B cell (primary cell): ENCODE measurements at regions not wholly inside any gene's neighbourhood (a gene's known extent, or its start where the extent isn't known, plus 50 kb on each side); places are given as distances from the start of the nearest gene placed in this dataset.

Source experiments
- ATAC-seq: fragments of 200-7000 bp; cut with Tn5 transposase; one replicate; pipeline ENCODE4 v1.10.0; 2021; ENCODE audit warnings: low read depth, mild to moderate bottlenecking, moderate number of reproducible peaks, moderate library complexity
- CTCF ChIA-PET: fragments of 350-600 bp; sonication (Branson Sonifier 250); formaldehyde crosslinking; loops from one replicate; lab custom pipeline; 2021; ENCODE audit warnings: antibody characterized with exemption, inconsistent platforms; lab: Charles Lee
- POLR2A ChIA-PET: fragments of 350-600 bp; sonication (Branson Sonifier 250); formaldehyde crosslinking; loops from one replicate; lab custom pipeline; 2021; ENCODE audit warnings: antibody characterized with exemption; lab: Charles Lee
- DNase-seq: peaks from one replicate; pipeline ENCODE4 v3.0.0; 2013
- H2AFZ ChIP-seq: 2 replicates; pipeline ENCODE4 v1.6.1; 2012; ENCODE audit warnings: mild to moderate bottlenecking, low read depth, low read length; ENCODE audit not compliant: insufficient read depth, poor library complexity, severe bottlenecking
- H3K27ac ChIP-seq, 2 donors: 1 replicate in 1 of 2; 2 replicates in 1 of 2; pipeline ENCODE4 v1.5.1; 2012 to 2013; ENCODE audit warnings: low read length in 2 of 2, mild to moderate bottlenecking in 2 of 2, moderate library complexity in 1 of 2
- H3K27me3 ChIP-seq, 4 experiments: fragments of 200-600 bp in 1 of 4; sonication (generic) in 1 of 4; replicated peaks in 1 of 4; 1 replicate in 2 of 4; 2 replicates in 2 of 4; pipeline versions ENCODE4 v1.6.1 to v1.7.0; 2013 to 2016; ENCODE audit warnings: low read length in 3 of 4, mild to moderate bottlenecking in 2 of 4, mixed read lengths in 1 of 4, moderate library complexity in 1 of 4; ENCODE audit not compliant: insufficient read depth in 4 of 4, control insufficient read depth in 3 of 4; ENCODE audit errors: control extremely low read depth in 1 of 4
- H3K36me3 ChIP-seq, 2 experiments: replicated peaks in 1 of 2; 1 replicate in 1 of 2; 2 replicates in 1 of 2; pipeline versions ENCODE4 v1.6.1 to v1.7.1; 2013; ENCODE audit warnings: low read length in 1 of 2; ENCODE audit not compliant: insufficient read depth in 2 of 2, control insufficient read depth in 1 of 2; ENCODE audit errors: control extremely low read depth in 1 of 2, extremely low read depth in 1 of 2
- H3K4me1 ChIP-seq, 2 donors: fragments of 200-600 bp in 1 of 2; sonication (generic) in 1 of 2; 1 replicate in 1 of 2; 2 replicates in 1 of 2; pipeline versions ENCODE4 v1.5.1 to v1.6.1; 2013 to 2017; ENCODE audit warnings: low read length in 2 of 2; ENCODE audit not compliant: control insufficient read depth in 2 of 2, insufficient read depth in 2 of 2
- H3K4me2 ChIP-seq: replicated peaks from 2 replicates; pipeline ENCODE3; 2012; ENCODE audit warnings: mild to moderate bottlenecking, low read depth, low read length; ENCODE audit not compliant: poor library complexity, severe bottlenecking
- H3K4me3 ChIP-seq, 5 experiments: fragments of 200-600 bp in 1 of 5; sonication (generic) in 1 of 5; 1 replicate in 3 of 5; 2 replicates in 2 of 5; pipeline versions ENCODE4 v1.5.1 to v1.7.0; 2011 to 2016; ENCODE audit warnings: low read length in 4 of 5, mild to moderate bottlenecking in 4 of 5, low read depth in 2 of 5, control low read depth in 1 of 5, moderate library complexity in 1 of 5; ENCODE audit not compliant: insufficient read depth in 1 of 5; ENCODE audit errors: control extremely low read depth in 1 of 5, extremely low read depth in 1 of 5
- H3K79me2 ChIP-seq: fragments of 200-600 bp; sonication (generic); one replicate; pipeline ENCODE4 v1.6.0; 2016; ENCODE audit warnings: low read length; ENCODE audit not compliant: control insufficient read depth, insufficient read depth
- H3K9ac ChIP-seq: fragments of 200-600 bp; sonication (generic); 2 replicates; pipeline ENCODE4 v1.6.1; 2017; ENCODE audit warnings: mild to moderate bottlenecking, low read length, moderate library complexity
- H3K9me3 ChIP-seq, 3 donors: one replicate each; pipeline versions ENCODE4 v1.6.1 to v1.7.1; 2013; ENCODE audit warnings: low read length in 2 of 3; ENCODE audit not compliant: control insufficient read depth in 2 of 3, insufficient read depth in 1 of 3; ENCODE audit errors: control extremely low read depth in 1 of 3
- H4K20me1 ChIP-seq: 2 replicates; pipeline ENCODE4 v1.6.0; 2012; ENCODE audit warnings: mild to moderate bottlenecking, low read length; ENCODE audit not compliant: insufficient read depth, control insufficient read depth, poor library complexity, severe bottlenecking
- H3K27ac Mint-ChIP-seq: one replicate; pipeline ENCODE4 v1.8.0; 2021; ENCODE audit warnings: mixed read lengths
- H3K27me3 Mint-ChIP-seq: one replicate; pipeline ENCODE4 v1.8.0; 2021; ENCODE audit warnings: mixed read lengths
- H3K4me1 Mint-ChIP-seq: one replicate; pipeline ENCODE4 v1.8.0; 2021; ENCODE audit warnings: mixed read lengths
- H3K4me3 Mint-ChIP-seq: one replicate; pipeline ENCODE4 v1.8.0; 2021; ENCODE audit warnings: mixed read lengths
- H3K9me3 Mint-ChIP-seq: one replicate; pipeline ENCODE4 v1.8.0; 2022; ENCODE audit warnings: mixed read lengths; ENCODE audit not compliant: insufficient read depth
- EZH2 ChIP-seq: IDR thresholded peaks from 2 replicates; pipeline ENCODE4 v1.6.1; 2012; ENCODE audit warnings: borderline replicate concordance, low read depth, mild to moderate bottlenecking, moderate library complexity, low read length; ENCODE audit not compliant: insufficient read depth, poor library complexity, severe bottlenecking
- WGBS: methylation state at CpG from one replicate; pipeline ENCODE4 v1.1.5; 2013; ENCODE audit warnings: missing lambda C conversion rate; ENCODE audit not compliant: insufficient coverage; 5-methylcytosine and 5-hydroxymethylcytosine counted together
- intact Hi-C: fragments of 100-400 bp; cut with micrococcal nuclease; formaldehyde crosslinking; loops from one replicate; pipeline ENCODE4 v1.10.0; 2022
- TF ChIP-seq, protein P1 (sequence below): fragments of 200-600 bp; IDR thresholded peaks from one replicate; pipeline ENCODE4 v1.8.0; 2022; ENCODE audit warnings: antibody characterized with exemption, mild to moderate bottlenecking

- no peak for ATAC-seq
- ChIA-PET POLR2A (no interaction called here), CTCF (no interaction called here)
- H3K4me2 ChIP-seq: no peak overlapping the region
- H3K27ac ChIP-seq: no peak overlapping the region
- TF ChIP-seq EZH2: no peak
- TF ChIP-seq, protein P1, sequence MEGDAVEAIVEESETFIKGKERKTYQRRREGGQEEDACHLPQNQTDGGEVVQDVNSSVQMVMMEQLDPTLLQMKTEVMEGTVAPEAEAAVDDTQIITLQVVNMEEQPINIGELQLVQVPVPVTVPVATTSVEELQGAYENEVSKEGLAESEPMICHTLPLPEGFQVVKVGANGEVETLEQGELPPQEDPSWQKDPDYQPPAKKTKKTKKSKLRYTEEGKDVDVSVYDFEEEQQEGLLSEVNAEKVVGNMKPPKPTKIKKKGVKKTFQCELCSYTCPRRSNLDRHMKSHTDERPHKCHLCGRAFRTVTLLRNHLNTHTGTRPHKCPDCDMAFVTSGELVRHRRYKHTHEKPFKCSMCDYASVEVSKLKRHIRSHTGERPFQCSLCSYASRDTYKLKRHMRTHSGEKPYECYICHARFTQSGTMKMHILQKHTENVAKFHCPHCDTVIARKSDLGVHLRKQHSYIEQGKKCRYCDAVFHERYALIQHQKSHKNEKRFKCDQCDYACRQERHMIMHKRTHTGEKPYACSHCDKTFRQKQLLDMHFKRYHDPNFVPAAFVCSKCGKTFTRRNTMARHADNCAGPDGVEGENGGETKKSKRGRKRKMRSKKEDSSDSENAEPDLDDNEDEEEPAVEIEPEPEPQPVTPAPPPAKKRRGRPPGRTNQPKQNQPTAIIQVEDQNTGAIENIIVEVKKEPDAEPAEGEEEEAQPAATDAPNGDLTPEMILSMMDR: no peak
- H2AFZ ChIP-seq: no peak overlapping the region
- no peaks in the 10 kb centered on the region for H3K4me1 Mint-ChIP-seq
- no peaks in the 10 kb centered on the region for H3K36me3 ChIP-seq
- no peak for DNase-seq
- H3K27me3 Mint-ChIP-seq: no peaks in the 10 kb centered on the region
- H3K4me3 Mint-ChIP-seq: no peak overlapping the region
- peaks cover under 1% of the 10 kb centered on the region for H3K9me3 Mint-ChIP-seq
- H3K27ac Mint-ChIP-seq: no peak overlapping the region
- WGBS: 100% methylated on average over 6 of the region's 12 CpGs
- intact Hi-C loops: no loop called here
- H3K4me1 ChIP-seq: no peaks in the 10 kb centered on the region
- no peaks in the 10 kb centered on the region for H3K27me3 ChIP-seq
- H3K4me3 ChIP-seq: no peak overlapping the region
- H3K79me2 ChIP-seq: no peaks in the 10 kb centered on the region
- no peaks in the 10 kb centered on the region for H4K20me1 ChIP-seq
- H3K9me3 ChIP-seq: peaks cover 0 to 6% (median 0%) of the 10 kb centered on the region in 3 donors
- no peak overlapping the region for H3K9ac ChIP-seq
These were observed 716.5 kb upstream of the MAP3K7 start for GRCh38 chr6:91303326-91303725.

GRCh38 chr6:91299544-91300491, 712.9 kb upstream of the MAP3K7 start:
- H3K9me3 ChIP-seq: peaks cover 0 to 6% (median 0%) of the 10 kb centered on the region in 3 donors
- H3K9ac ChIP-seq: no peak overlapping the region
- no peaks in the 10 kb centered on the region for H3K27me3 ChIP-seq
- H2AFZ ChIP-seq: no peak overlapping the region
- 76% methylated on average over 3 of the region's 7 CpGs for WGBS
- H3K27ac ChIP-seq: no peak overlapping the region
- H3K4me3 ChIP-seq: no peak overlapping the region
- H3K79me2 ChIP-seq: no peaks in the 10 kb centered on the region
- ChIA-PET POLR2A (no interaction called here), CTCF (no interaction called here)
- Mint-ChIP-seq H3K27ac (no peak overlapping the region), H3K27me3 (no peaks in the 10 kb centered on the region), H3K9me3 (peaks cover 3% of the 10 kb centered on the region), H3K4me1 (no peaks in the 10 kb centered on the region), H3K4me3 (no peak overlapping the region)
- TF ChIP-seq EZH2: no peak
- TF ChIP-seq, protein P1: no peak
- ATAC-seq (no peak), DNase-seq (no peak)
- intact Hi-C loops: no loop called here
- H3K4me2 ChIP-seq: no peak overlapping the region
- H3K36me3 ChIP-seq: no peaks in the 10 kb centered on the region
- H4K20me1 ChIP-seq: no peaks in the 10 kb centered on the region
- H3K4me1 ChIP-seq: no peaks in the 10 kb centered on the region
